ENCODE measurements at regions not wholly inside any gene's neighbourhood (a gene's known extent, or its start where the extent isn't known, plus 50 kb on each side); places are given as distances from the start of the nearest gene placed in this dataset.
A peak's percentile ranks its signal among the peaks of the same experiment; 100 is the strongest.

DNA sequence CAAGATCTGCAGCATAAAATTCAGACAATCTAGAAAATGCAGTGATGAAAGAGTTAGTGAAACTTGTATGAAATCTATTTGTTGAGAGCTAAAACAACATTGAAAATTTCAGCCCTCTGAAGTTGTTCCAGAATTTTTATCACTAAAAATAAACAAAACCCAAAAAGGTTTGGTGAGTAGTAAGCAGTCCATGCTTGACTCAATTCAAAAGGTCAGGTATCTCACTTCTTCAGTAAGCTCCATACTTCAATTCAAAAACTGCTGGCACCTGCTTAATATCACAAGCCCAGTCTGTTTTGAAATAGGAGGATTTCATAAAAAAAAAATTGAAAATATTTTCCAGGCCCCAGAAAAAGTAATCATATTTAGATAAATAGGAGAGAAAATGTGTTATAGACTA, 894.4 kb downstream of the SLITRK5 start:
- no peak for DNase-seq (ENCODE audit: low read depth)

DNA sequence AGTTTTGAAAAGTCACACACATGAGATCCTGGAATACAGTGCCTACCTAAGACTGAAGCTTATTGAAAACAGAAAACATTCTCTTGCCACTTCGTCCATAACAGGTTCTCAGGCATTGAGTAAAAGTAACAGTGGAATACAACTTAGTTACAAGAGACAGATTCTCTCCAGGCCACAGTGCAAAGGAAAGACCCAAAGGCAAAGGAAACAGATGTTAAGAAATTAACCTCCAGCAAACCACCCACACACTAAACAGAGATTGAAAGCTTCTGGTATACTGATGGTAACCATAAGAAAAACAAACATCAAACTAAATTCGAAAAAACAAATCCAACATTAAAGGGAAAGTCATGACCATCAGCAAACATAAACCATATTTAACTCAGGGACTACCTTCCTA, 914.7 kb downstream of the SLITRK5 start:
- DNase-seq (ENCODE audit: low read depth): no peak

DNA sequence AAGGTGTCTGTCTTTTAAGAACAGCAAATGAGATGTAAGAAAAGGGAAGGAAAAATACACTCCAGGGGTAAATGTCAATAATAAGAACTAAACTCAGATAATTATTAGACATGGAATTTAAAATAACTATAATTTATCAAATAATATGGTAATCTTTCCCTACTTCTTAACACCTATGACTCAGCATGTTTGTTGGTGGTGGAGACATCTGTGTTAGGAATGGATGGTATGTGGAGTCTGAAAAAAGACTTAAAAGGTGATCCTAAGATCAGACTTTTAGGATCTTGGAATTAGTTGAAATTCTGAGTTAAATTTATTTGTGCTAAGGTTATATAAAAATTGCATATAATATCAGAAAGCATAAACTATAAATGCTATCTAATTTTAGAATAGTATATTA, 915.1 kb downstream of the SLITRK5 start:
- DNase-seq (ENCODE audit: low read depth): no peak

DNA sequence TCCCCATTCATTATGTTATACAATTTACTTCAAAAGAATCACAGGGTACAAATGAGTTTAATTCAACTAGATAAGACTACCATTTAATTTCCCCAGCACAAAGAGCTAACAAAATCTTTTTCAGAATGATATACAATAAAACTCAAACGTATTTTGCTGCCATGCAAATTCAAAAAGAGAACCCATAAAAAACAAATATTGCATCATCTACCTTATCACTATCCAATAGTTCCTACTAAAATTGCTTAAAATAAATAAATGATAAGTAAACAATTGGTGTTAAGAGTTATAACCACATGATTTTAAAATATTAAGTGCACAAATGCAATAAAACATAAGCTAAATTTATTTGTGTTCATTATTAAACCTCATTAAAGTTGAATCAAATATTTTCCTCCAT, 919.4 kb downstream of the SLITRK5 start:
- DNase-seq (ENCODE audit: low read depth): no peak

GRCh38 chr13:88592105-88592504, 920.9 kb downstream of the SLITRK5 start:
- no peak for DNase-seq (ENCODE audit: low read depth)

- DNase-seq (ENCODE audit: low read depth): no peak
Observed at GRCh38 chr13:88601949-88602348, 930.8 kb downstream of the SLITRK5 start.

GRCh38 chr13:88602786-88603777, 931.9 kb downstream of the SLITRK5 start:
- DNase-seq (ENCODE audit: low read depth): no peak

DNA sequence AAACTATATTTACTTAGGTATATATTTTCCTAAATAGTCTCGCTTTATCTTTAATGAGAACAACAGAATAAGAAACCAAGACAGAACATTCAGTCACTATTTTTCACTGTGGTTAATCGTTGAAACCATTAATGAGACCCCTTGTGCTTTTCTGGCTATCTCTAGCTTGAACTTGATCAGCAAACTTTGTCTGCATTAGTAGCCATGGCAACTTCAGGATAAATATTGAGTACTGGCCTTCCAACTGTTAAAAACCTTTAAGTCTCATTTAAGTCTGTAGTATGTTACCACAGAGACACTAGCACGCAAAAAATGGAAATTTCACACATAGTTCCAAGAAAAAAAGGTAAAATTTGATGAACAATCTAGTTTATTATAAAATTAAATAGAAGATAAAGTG, 946.0 kb downstream of the SLITRK5 start:
- DNase-seq (ENCODE audit: low read depth): no peak

DNA sequence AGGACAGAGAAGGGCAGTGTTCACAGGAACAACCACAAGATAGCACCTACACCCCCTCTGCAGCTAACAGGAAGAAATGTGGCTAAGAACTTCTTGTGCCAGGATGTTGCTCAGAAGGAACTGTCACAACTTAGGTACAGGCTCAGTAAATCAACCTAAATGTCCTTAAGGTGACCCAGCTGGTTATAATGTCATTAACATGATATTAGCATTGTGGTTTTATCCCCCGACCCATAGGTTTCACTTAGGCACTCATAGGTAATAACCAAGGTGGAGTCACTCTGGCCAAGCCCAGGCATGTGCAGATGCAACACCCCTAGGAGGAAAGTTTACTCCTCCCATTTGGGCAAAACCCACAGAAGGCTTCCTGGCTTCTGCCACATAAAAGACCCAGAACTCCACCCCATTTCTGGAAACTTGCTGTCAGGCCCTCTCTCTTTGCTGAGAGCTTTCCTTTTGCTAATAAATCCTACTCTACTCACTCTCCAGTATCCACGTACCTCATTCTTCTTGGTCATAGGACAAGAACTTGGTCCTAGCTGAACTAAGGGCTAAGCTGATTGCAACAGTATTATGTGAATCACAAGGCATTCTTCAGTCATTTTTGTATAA, 951.3 kb downstream of the SLITRK5 start:
- DNase-seq (ENCODE audit: low read depth): peak; percentile 35

DNA sequence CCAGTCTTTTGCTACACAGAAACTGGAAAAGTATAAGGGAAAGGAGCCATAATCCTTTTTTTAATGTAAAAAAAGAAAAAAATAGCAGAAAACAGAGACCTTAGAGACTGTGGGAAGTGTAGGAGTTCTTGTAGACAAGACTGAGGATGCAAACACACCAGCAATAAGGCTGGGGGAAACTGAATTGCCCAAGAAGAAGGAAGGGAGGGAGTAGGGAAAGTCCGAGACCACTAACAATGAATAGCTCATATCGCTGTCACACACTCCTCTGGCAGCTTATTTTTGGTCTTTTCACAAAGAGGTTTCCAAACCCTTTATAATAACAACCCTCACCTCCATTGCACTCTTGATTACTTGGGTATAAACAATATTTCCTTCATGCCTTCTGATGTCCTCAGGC, 952.0 kb downstream of the SLITRK5 start:
- DNase-seq (ENCODE audit: low read depth): no peak

DNA sequence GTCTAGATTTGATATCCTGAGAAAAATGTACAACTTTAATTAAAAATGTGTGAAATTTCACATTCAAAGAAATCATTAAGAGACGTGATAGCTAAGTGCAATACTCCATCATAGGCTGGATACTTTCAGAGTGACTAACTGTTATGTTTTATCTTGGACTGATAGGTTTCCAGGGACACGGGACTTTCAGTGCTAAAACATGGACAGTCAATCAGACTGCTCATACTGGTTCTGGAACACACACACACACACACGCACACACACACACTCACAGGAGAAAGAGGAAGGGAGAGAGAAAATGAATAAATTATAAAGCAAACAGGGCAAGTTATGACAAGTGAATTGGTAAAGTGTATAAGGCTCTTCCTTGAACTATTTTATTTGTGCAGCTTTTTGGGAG, 955.9 kb downstream of the SLITRK5 start:
- DNase-seq (ENCODE audit: low read depth): no peak

- DNase-seq (ENCODE audit: low read depth): no peak
Observed at GRCh38 chr13:88628882-88629281, 957.7 kb downstream of the SLITRK5 start.

GRCh38 chr13:88637935-88638334, 966.8 kb downstream of the SLITRK5 start:
- DNase-seq (ENCODE audit: low read depth): no peak

- no peak for DNase-seq (ENCODE audit: low read depth)
Observed at GRCh38 chr13:88643233-88643632, 972.1 kb downstream of the SLITRK5 start.

DNA sequence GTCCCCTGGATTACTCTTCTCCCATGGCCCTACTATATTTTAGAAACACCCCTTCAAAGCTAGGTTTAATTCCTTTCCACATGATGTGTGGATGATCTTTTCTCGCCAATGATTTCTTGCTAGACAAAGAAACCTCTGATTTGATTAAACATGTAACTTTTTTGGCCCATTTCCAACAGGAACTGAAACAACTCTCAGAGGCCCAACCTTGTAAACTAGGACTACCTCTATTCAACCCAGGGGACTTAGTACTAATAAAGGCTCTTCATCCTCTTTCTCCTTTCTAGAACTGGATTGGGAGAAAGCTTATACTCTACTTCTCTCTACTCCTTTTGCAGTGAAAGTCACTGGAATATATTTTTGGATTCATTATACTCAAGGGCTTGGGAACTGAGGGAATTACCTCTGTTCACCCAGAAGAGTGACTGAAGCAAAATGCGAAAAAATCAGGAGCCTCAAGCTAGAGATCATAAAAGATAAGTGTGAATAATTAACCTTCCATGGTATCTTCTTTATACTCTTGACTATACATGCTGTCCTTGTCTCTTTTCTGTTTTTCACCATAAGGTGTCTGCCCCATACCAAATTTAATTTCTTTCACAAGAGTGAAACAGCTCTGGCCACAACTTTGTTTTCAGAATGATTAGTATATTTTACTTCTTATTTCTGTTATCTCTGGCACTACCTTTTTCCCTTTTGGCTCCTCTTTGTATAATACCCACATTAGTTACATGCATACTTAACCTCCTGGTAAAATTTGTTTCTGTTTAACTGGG, 977.6 kb downstream of the SLITRK5 start:
- DNase-seq (ENCODE audit: low read depth): no peak

DNA sequence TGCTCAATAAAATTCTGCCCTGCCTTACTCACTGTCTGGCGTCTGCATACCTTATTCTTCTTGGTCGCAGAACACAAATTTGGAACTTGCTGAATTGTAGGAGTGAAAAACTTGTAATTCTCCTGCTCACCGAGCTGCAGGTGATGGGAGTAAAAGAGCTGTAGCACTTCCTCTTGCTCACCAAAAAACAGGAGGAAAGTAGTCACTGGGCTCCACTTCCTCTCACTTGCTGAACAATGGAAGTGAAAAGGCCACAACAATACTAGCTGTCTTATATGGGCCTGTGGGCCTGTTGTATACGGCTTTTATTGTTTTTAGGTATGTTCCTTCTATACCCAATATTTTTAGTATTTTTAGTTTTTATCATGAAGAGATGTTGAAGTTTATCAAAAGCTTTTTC, 978.7 kb downstream of the SLITRK5 start:
- DNase-seq (ENCODE audit: low read depth): peak; percentile 15

- no peak for DNase-seq (ENCODE audit: low read depth)
Observed at GRCh38 chr13:88651531-88651930, 980.4 kb downstream of the SLITRK5 start.

DNA sequence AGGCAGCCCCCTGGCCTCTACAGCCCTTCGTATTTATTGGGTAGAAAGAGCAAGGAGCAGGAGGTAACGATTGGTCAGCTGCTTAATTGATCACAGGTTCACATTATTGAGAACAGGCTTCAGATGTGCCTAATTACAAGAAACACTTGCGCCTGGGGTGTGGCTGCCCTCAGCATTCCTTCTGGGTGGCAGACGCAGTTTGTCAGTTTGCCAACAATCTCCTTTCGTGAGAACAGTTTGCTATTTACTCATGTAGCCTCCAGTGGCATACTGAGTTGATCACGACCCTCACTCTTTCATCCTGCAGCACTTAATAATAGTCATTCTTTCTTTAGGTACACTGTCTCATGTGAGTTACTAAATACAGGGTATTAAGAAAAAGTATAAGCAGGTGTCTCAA, 985.6 kb downstream of the SLITRK5 start:
- DNase-seq (ENCODE audit: low read depth): peak; percentile 27

GRCh38 chr13:88670509-88670908, 999.3 kb downstream of the SLITRK5 start:
- DNase-seq (ENCODE audit: low read depth): no peak

GRCh38 chr13:88674841-88675240, 1003.7 kb downstream of the SLITRK5 start:
- no peak for DNase-seq (ENCODE audit: low read depth)

DNA sequence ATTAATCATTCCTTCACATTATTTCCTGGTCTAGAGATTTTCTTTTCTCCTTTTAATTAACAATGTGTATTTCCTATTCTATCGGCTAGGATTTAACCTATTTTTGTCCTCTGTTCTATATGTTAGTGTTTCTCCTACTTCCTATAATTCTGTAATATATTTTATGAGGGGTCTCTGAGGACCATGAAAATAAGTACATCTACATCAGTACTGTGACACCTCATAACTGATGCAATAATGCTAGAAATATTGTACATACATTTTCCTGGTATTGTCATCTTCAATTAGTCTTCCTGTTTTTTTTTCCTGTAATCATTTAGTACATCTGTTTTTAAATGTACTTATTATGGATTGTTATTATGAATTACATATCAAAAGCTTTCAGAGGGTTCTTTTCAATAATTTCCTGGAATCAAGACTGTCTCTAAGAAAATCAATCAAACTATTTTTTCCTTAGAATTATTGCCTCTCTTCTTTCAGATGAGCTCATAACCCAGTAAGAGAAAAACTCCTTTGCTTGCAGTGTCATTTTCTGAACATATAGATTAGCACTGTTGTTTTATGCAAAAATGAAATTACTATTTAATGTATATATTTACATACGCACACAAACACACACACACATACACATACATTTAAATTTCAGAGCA, 1004.3 kb downstream of the SLITRK5 start:
- DNase-seq (ENCODE audit: low read depth): no peak

GRCh38 chr13:88676016-88676415, 1004.8 kb downstream of the SLITRK5 start:
- DNase-seq (ENCODE audit: low read depth): no peak

All from HT1080 (cell line).